CD14-positive monocyte (primary cell): ENCODE measurements at regions not wholly inside any gene's neighbourhood (a gene's known extent, or its start where the extent isn't known, plus 50 kb on each side); places are given as distances from the start of the nearest gene placed in this dataset.

ENCODE experiments used
- DNase-seq, 3 donors: peaks; one replicate each; pipeline ENCODE4 v3.0.0-alpha.2; 2011 to 2022
- H2AFZ ChIP-seq: 2 replicates; pipeline ENCODE4 v1.6.0; 2012; ENCODE audit warnings: mild to moderate bottlenecking, low read depth, low read length, inconsistent platforms; ENCODE audit not compliant: insufficient read depth, poor library complexity, severe bottlenecking
- H3K27ac ChIP-seq, 2 donors: 1 replicate in 1 of 2; 2 replicates in 1 of 2; pipeline ENCODE4 v1.5.1; 2012 to 2013; ENCODE audit warnings: low read length in 2 of 2, control low read depth in 1 of 2, inconsistent platforms in 1 of 2, low read depth in 1 of 2, mild to moderate bottlenecking in 1 of 2
- H3K27me3 ChIP-seq, 2 donors: one replicate each; pipeline versions ENCODE4 v1.6.0 to v1.6.1; 2011 to 2013; ENCODE audit warnings: low read length in 2 of 2; ENCODE audit not compliant: control insufficient read depth in 2 of 2, insufficient read depth in 2 of 2
- H3K36me3 ChIP-seq, 2 donors: replicated peaks in 1 of 2; 1 replicate in 1 of 2; 2 replicates in 1 of 2; pipeline versions ENCODE4 v1.5.1 to v1.6.1; 2012 to 2013; ENCODE audit warnings: low read length in 2 of 2, control low read depth in 1 of 2, inconsistent platforms in 1 of 2, mild to moderate bottlenecking in 1 of 2; ENCODE audit not compliant: insufficient read depth in 2 of 2, control insufficient read depth in 1 of 2
- H3K4me1 ChIP-seq, 2 donors: 1 replicate in 1 of 2; 2 replicates in 1 of 2; pipeline versions ENCODE4 v1.5.1 to v1.6.1; 2012 to 2013; ENCODE audit warnings: low read length in 2 of 2, control low read depth in 1 of 2, inconsistent platforms in 1 of 2, mild to moderate bottlenecking in 1 of 2, moderate library complexity in 1 of 2; ENCODE audit not compliant: insufficient read depth in 2 of 2, control insufficient read depth in 1 of 2
- H3K4me2 ChIP-seq: replicated peaks from 2 replicates; pipeline ENCODE3; 2012; ENCODE audit warnings: low read length, moderate library complexity, mild to moderate bottlenecking; ENCODE audit not compliant: poor library complexity, severe bottlenecking; ENCODE audit errors: extremely low read depth
- H3K4me3 ChIP-seq, 3 experiments: fragments of 200-600 bp in 1 of 3; sonication (generic) in 1 of 3; replicated peaks in 1 of 3; 1 replicate in 2 of 3; 2 replicates in 1 of 3; pipeline ENCODE4 v1.5.1; 2011 to 2013; ENCODE audit warnings: low read length in 3 of 3, mild to moderate bottlenecking in 3 of 3, control low read depth in 2 of 3, low read depth in 2 of 3, inconsistent platforms in 1 of 3, moderate library complexity in 1 of 3
- H3K79me2 ChIP-seq: 2 replicates; pipeline ENCODE4 v1.6.0; 2012; ENCODE audit warnings: mild to moderate bottlenecking, control low read depth, inconsistent platforms, low read length, moderate library complexity; ENCODE audit not compliant: insufficient read depth
- H3K9ac ChIP-seq: 2 replicates; pipeline ENCODE4 v1.6.0; 2017; ENCODE audit warnings: low read length, mild to moderate bottlenecking; ENCODE audit not compliant: insufficient read depth, poor library complexity, severe bottlenecking
- H3K9me3 ChIP-seq, 2 donors: replicated peaks in 1 of 2; 1 replicate in 1 of 2; 2 replicates in 1 of 2; pipeline versions ENCODE4 v1.5.1 to v1.6.1; 2012 to 2013; ENCODE audit warnings: low read length in 2 of 2, control low read depth in 1 of 2; ENCODE audit not compliant: control insufficient read depth in 1 of 2, insufficient read depth in 1 of 2
- H4K20me1 ChIP-seq: 2 replicates; pipeline ENCODE4 v1.6.0; 2012; ENCODE audit warnings: mild to moderate bottlenecking, low read length, control low read depth, moderate library complexity; ENCODE audit not compliant: insufficient read depth
- H3K27ac Mint-ChIP-seq, 7 donors: one replicate each; pipeline ENCODE4 v1.8.0; 2020; ENCODE audit warnings: mild to moderate bottlenecking in 7 of 7, mixed read lengths in 7 of 7, moderate library complexity in 6 of 7, inconsistent platforms in 2 of 7
- H3K27me3 Mint-ChIP-seq, 3 donors: one replicate each; pipeline ENCODE4 v1.8.0; 2021 to 2022; ENCODE audit warnings: low read depth in 3 of 3, mild to moderate bottlenecking in 3 of 3, mixed read lengths in 3 of 3, moderate library complexity in 3 of 3, inconsistent platforms in 1 of 3
- H3K36me3 Mint-ChIP-seq, 2 donors: one replicate each; pipeline ENCODE4 v1.8.0; 2020; ENCODE audit warnings: mixed read lengths in 2 of 2, inconsistent platforms in 1 of 2, mild to moderate bottlenecking in 1 of 2
- H3K4me1 Mint-ChIP-seq: one replicate; pipeline ENCODE4 v1.8.0; 2020; ENCODE audit warnings: mild to moderate bottlenecking, mixed read lengths
- H3K4me3 Mint-ChIP-seq, 2 donors: one replicate each; pipeline ENCODE4 v1.8.0; 2020; ENCODE audit warnings: mild to moderate bottlenecking in 2 of 2, mixed read lengths in 2 of 2, moderate library complexity in 1 of 2
- H3K9me3 Mint-ChIP-seq, 7 donors: one replicate each; pipeline ENCODE4 v1.8.0; 2020 to 2022; ENCODE audit warnings: mixed read lengths in 7 of 7, mild to moderate bottlenecking in 6 of 7, moderate library complexity in 6 of 7, inconsistent platforms in 2 of 7
- WGBS: methylation state at CpG from one replicate; pipeline ENCODE4 v1.1.5; 2013; ENCODE audit warnings: missing lambda C conversion rate; ENCODE audit not compliant: insufficient coverage; 5-methylcytosine and 5-hydroxymethylcytosine counted together
- intact Hi-C, 2 donors: fragments of 100-400 bp; cut with micrococcal nuclease; formaldehyde crosslinking; loops; one replicate each; pipeline versions ENCODE4 v1.15.0 to v1.15.1; 2023
- TF ChIP-seq, protein P1 (sequence below): fragments of 200-600 bp; IDR thresholded peaks from one replicate; pipeline ENCODE4 v1.8.0; 2022; ENCODE audit warnings: antibody characterized with exemption, mild to moderate bottlenecking

DNA sequence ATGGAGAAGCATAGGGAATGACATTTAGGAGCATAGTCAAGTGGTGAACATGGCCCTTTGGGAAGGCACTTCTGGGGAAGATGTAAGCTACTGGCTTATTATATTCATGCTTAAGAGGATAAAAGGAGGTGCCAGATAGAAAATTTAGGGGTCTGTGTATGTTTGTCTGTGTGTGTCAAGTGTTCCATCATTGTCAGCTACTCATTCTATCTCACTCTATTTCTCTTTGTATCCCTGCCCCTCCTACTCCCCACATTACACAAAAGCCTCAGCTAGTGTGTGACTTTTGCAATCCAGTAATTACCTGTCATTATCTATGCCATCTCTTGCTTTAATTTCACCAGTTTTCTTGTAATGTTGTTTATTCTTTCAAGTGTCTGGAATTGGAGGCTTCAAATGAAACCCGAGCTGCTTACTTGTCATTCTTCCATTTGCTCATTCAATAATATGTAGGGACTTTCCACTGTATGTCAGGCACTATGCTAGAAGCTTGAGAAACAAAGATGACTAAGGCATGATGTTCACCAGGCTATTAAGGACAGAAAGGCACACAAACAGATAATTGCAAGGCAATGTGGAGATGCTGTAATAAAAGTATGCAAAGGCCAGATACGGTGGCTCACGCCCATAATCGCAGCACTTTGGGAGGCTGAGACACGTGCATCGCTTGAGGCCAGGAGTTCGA, 229.8 kb upstream of the TEX13C start:
- no peaks in the 10 kb centered on the region for H3K4me1 ChIP-seq
- H3K36me3 ChIP-seq = no peaks in the 10 kb centered on the region
- H3K4me3 ChIP-seq = no peak overlapping the region
- no peaks in the 10 kb centered on the region for H3K27me3 ChIP-seq
- no peak overlapping the region for H3K9ac ChIP-seq
- no peaks in the 10 kb centered on the region for H3K9me3 ChIP-seq
- TF ChIP-seq, protein P1, sequence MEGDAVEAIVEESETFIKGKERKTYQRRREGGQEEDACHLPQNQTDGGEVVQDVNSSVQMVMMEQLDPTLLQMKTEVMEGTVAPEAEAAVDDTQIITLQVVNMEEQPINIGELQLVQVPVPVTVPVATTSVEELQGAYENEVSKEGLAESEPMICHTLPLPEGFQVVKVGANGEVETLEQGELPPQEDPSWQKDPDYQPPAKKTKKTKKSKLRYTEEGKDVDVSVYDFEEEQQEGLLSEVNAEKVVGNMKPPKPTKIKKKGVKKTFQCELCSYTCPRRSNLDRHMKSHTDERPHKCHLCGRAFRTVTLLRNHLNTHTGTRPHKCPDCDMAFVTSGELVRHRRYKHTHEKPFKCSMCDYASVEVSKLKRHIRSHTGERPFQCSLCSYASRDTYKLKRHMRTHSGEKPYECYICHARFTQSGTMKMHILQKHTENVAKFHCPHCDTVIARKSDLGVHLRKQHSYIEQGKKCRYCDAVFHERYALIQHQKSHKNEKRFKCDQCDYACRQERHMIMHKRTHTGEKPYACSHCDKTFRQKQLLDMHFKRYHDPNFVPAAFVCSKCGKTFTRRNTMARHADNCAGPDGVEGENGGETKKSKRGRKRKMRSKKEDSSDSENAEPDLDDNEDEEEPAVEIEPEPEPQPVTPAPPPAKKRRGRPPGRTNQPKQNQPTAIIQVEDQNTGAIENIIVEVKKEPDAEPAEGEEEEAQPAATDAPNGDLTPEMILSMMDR = no peak
- Mint-ChIP-seq H3K27ac (no peak overlapping the region), H3K9me3 (peaks cover 0 to 5% (median 0%) of the 10 kb centered on the region in 7 donors), H3K4me3 (no peak overlapping the region), H3K36me3 (no peaks in the 10 kb centered on the region), H3K27me3 (no peaks in the 10 kb centered on the region), H3K4me1 (no peaks in the 10 kb centered on the region)
- no CpG with 5 or more reads among the region's 7 CpGs for WGBS
- H4K20me1 ChIP-seq = no peaks in the 10 kb centered on the region
- intact Hi-C loops = no loop called here
- H3K4me2 ChIP-seq = no peak overlapping the region
- no peak overlapping the region for H3K27ac ChIP-seq
- H2AFZ ChIP-seq = no peak overlapping the region
- H3K79me2 ChIP-seq = no peaks in the 10 kb centered on the region
- DNase-seq = no peak

- H3K79me2 ChIP-seq = no peaks in the 10 kb centered on the region
- H3K4me1 Mint-ChIP-seq = no peaks in the 10 kb centered on the region
- H3K9me3 ChIP-seq = no peaks in the 10 kb centered on the region
- peak overlapping the region in 1 of 7 donors; percentile 19 for H3K27ac Mint-ChIP-seq
- peaks cover 0 to 5% (median 0%) of the 10 kb centered on the region in 7 donors for H3K9me3 Mint-ChIP-seq
- intact Hi-C loops = no loop called here
- no peak overlapping the region for H3K9ac ChIP-seq
- no peak overlapping the region for H3K4me3 Mint-ChIP-seq
- H3K4me2 ChIP-seq = no peak overlapping the region
- no peak overlapping the region for H3K27ac ChIP-seq
- no peaks in the 10 kb centered on the region for H3K27me3 ChIP-seq
- H3K36me3 ChIP-seq = no peaks in the 10 kb centered on the region
- no peak for DNase-seq
- 100% methylated on average over 1 of the region's 3 CpGs for WGBS
- no peaks in the 10 kb centered on the region for H3K27me3 Mint-ChIP-seq
- H3K4me3 ChIP-seq = no peak overlapping the region
- H3K4me1 ChIP-seq = no peaks in the 10 kb centered on the region
- TF ChIP-seq, protein P1 = no peak
- no peaks in the 10 kb centered on the region for H4K20me1 ChIP-seq
- no peak overlapping the region for H2AFZ ChIP-seq
- H3K36me3 Mint-ChIP-seq = no peaks in the 10 kb centered on the region
These were observed 225.8 kb upstream of the TEX13C start for GRCh38 chrX:125093852-125094251.
